C4-2B (cell line): ENCODE measurements at regions not wholly inside any gene's neighbourhood (a gene's known extent, or its start where the extent isn't known, plus 50 kb on each side); places are given as distances from the start of the nearest gene placed in this dataset.

ENCODE experiments used
- CTCF ChIP-seq: fragments of 450-650 bp; conservative IDR thresholded peaks from 2 replicates; pipeline ENCODE4 v1.5.1; 2017; ENCODE audit warnings: mild to moderate bottlenecking
- ZFX ChIP-seq: fragments of 450-650 bp; IDR thresholded peaks from 2 replicates; pipeline ENCODE4 v1.6.1; 2017

GRCh38 chr5:74334062-74334761 is 306.3 kb downstream of the ENC1 start:
- no peak for TF ChIP-seq CTCF
- no peak for TF ChIP-seq ZFX
